DOHH2 (cell line): ENCODE measurements at regions not wholly inside any gene's neighbourhood (a gene's known extent, or its start where the extent isn't known, plus 50 kb on each side); places are given as distances from the start of the nearest gene placed in this dataset.

Experiments
- H3F3A ChIP-seq: fragments of 200-600 bp; sonication (generic), shearing (Covaris generic); 2 replicates; pipeline ENCODE4 v1.6.0; 2016; ENCODE audit warnings: antibody characterized with exemption, mild to moderate bottlenecking; ENCODE audit not compliant: control insufficient read depth, insufficient read depth
- H3K27ac ChIP-seq: fragments of 200-600 bp; sonication (generic); 2 replicates; pipeline ENCODE4 v1.5.1; 2014; ENCODE audit warnings: low read depth, mild to moderate bottlenecking, low read length, moderate library complexity
- H3K27me3 ChIP-seq: fragments of 200-600 bp; sonication (generic); 2 replicates; pipeline ENCODE4 v1.6.1; 2014; ENCODE audit warnings: mild to moderate bottlenecking, low read length, mixed read lengths; ENCODE audit not compliant: control insufficient read depth
- H3K36me3 ChIP-seq: fragments of 200-600 bp; sonication (generic); 2 replicates; pipeline ENCODE4 v1.6.1; 2014; ENCODE audit warnings: mild to moderate bottlenecking, low read length, moderate library complexity, mixed read lengths; ENCODE audit not compliant: control insufficient read depth
- H3K4me1 ChIP-seq: fragments of 200-600 bp; sonication (generic); 2 replicates; pipeline ENCODE4 v1.6.1; 2014; ENCODE audit warnings: mild to moderate bottlenecking, low read length, mixed read lengths; ENCODE audit not compliant: control insufficient read depth
- H3K4me2 ChIP-seq: fragments of 200-600 bp; sonication (generic); 2 replicates; pipeline ENCODE4 v1.6.0; 2014; ENCODE audit warnings: mild to moderate bottlenecking, low read length, moderate library complexity
- H3K4me3 ChIP-seq: fragments of 200-600 bp; sonication (generic); 2 replicates; pipeline ENCODE4 v1.5.1; 2014; ENCODE audit warnings: mild to moderate bottlenecking, low read length, mixed read lengths
- H3K79me2 ChIP-seq: fragments of 200-600 bp; sonication (generic); 2 replicates; pipeline ENCODE4 v1.6.1; 2014; ENCODE audit warnings: mild to moderate bottlenecking, low read length, mixed read lengths; ENCODE audit not compliant: control insufficient read depth
- H3K9me2 ChIP-seq: fragments of 200-600 bp; sonication (generic); replicated peaks from 2 replicates; pipeline ENCODE4 v1.6.1; 2014; ENCODE audit warnings: mild to moderate bottlenecking, low read length, mixed read lengths; ENCODE audit not compliant: control insufficient read depth
- H3K9me3 ChIP-seq: fragments of 200-600 bp; sonication (generic); 2 replicates; pipeline ENCODE4 v1.6.1; 2014; ENCODE audit warnings: antibody characterized with exemption, low read length, mixed read lengths; ENCODE audit not compliant: control insufficient read depth, insufficient read depth
- H4K20me1 ChIP-seq: fragments of 200-600 bp; sonication (generic); 2 replicates; pipeline ENCODE4 v1.6.0; 2014; ENCODE audit warnings: low read depth, mild to moderate bottlenecking, antibody characterized with exemption, low read length, moderate library complexity; ENCODE audit not compliant: control insufficient read depth, insufficient read depth
- EZH2phosphoT487 ChIP-seq: fragments of 200-600 bp; sonication (generic); IDR thresholded peaks from 2 replicates; pipeline ENCODE4 v1.6.1; 2017; ENCODE audit warnings: borderline replicate concordance, mild to moderate bottlenecking, antibody characterized with exemption, low read length, moderate library complexity, mixed read lengths
- TF ChIP-seq, protein P1 (sequence below): fragments of 200-600 bp; sonication (generic); IDR thresholded peaks from one replicate; pipeline ENCODE4 v1.5.1; 2014; ENCODE audit warnings: antibody characterized with exemption, mild to moderate bottlenecking, low read depth, low read length; ENCODE audit not compliant: poor library complexity, severe bottlenecking

GRCh38 chr10:22764639-22765038 is 50.3 kb upstream of the PIP4K2A start:
- Histone ChIP-seq H3K79me2 (no peaks in the 10 kb centered on the region), H3K27ac (peak overlapping the region; percentile 93), H3K4me1 (peaks cover 62% of the 10 kb centered on the region), H3K4me2 (peak overlapping the region; percentile 86), H3K27me3 (no peaks in the 10 kb centered on the region), H4K20me1 (no peaks in the 10 kb centered on the region), H3K4me3 (no peak overlapping the region), H3K9me3 (0 out of 2 replicates have a peak, but pooled peaks cover 7% of the 10 kb centered on the region), H3K36me3 (no peaks in the 10 kb centered on the region), H3K9me2 (no peaks in the 10 kb centered on the region), H3F3A (peaks cover 18% of the 10 kb centered on the region)
- TF ChIP-seq, protein P1, sequence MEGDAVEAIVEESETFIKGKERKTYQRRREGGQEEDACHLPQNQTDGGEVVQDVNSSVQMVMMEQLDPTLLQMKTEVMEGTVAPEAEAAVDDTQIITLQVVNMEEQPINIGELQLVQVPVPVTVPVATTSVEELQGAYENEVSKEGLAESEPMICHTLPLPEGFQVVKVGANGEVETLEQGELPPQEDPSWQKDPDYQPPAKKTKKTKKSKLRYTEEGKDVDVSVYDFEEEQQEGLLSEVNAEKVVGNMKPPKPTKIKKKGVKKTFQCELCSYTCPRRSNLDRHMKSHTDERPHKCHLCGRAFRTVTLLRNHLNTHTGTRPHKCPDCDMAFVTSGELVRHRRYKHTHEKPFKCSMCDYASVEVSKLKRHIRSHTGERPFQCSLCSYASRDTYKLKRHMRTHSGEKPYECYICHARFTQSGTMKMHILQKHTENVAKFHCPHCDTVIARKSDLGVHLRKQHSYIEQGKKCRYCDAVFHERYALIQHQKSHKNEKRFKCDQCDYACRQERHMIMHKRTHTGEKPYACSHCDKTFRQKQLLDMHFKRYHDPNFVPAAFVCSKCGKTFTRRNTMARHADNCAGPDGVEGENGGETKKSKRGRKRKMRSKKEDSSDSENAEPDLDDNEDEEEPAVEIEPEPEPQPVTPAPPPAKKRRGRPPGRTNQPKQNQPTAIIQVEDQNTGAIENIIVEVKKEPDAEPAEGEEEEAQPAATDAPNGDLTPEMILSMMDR = no peak
- no peak for TF ChIP-seq EZH2phosphoT487
